ENCODE measurements at regions not wholly inside any gene's neighbourhood (a gene's known extent, or its start where the extent isn't known, plus 50 kb on each side); places are given as distances from the start of the nearest gene placed in this dataset.
A peak's percentile ranks its signal among the peaks of the same experiment; 100 is the strongest.
"Not testable (repeated sequence)": the region's sequence is repeated elsewhere in the genome, so short reads cannot be mapped to it uniquely, and the experiment has no call there.

- DNase-seq: no peak
These were observed 221.0 kb downstream of the SHQ1 start for GRCh38 chr3:72627271-72627670.

- peak; percentile 87 to 96 (median 91) for DNase-seq
These were observed 222.5 kb downstream of the SHQ1 start for GRCh38 chr3:72625602-72626337.

- DNase-seq: no peak
These were observed 223.6 kb downstream of the SHQ1 start for GRCh38 chr3:72624656-72625055.

- peak; percentile 48 to 84 (median 72) for DNase-seq
These were observed 229.5 kb downstream of the SHQ1 start for GRCh38 chr3:72618739-72619138.

- DNase-seq: no peak
These were observed 230.7 kb downstream of the SHQ1 start for GRCh38 chr3:72617424-72618024.

GRCh38 chr3:72615776-72616175 is 232.5 kb downstream of the SHQ1 start:
- DNase-seq: no peak

GRCh38 chr3:72615182-72615581 is 233.1 kb downstream of the SHQ1 start:
- DNase-seq: no peak

GRCh38 chr3:72614394-72615074 is 233.7 kb downstream of the SHQ1 start:
- DNase-seq: peak in 3 of 4 experiments; percentile 20 to 52 (median 31)

GRCh38 chr3:72613871-72614270 is 234.4 kb downstream of the SHQ1 start:
- no peak for DNase-seq

GRCh38 chr3:72609114-72609513 is 239.1 kb downstream of the SHQ1 start:
- not testable (repeated sequence) for DNase-seq

GRCh38 chr3:72606005-72606800 is 242.0 kb downstream of the SHQ1 start:
- no peak for DNase-seq

- no peak for DNase-seq
These were observed 243.9 kb downstream of the SHQ1 start for GRCh38 chr3:72604328-72604727.

GRCh38 chr3:72601983-72602750 is 246.1 kb downstream of the SHQ1 start:
- no peak for DNase-seq

- no peak for DNase-seq
These were observed 247.2 kb downstream of the SHQ1 start for GRCh38 chr3:72601060-72601459.

- peak; percentile 44 to 75 (median 64) for DNase-seq
These were observed 250.5 kb downstream of the SHQ1 start for GRCh38 chr3:72597756-72598195.

GRCh38 chr3:72597043-72597442 is 251.2 kb downstream of the SHQ1 start:
- no peak for DNase-seq

- DNase-seq: no peak
These were observed 252.2 kb downstream of the SHQ1 start for GRCh38 chr3:72595927-72596610.

- peak; percentile 32 to 62 (median 56) for DNase-seq
These were observed 252.9 kb downstream of the SHQ1 start for GRCh38 chr3:72595376-72595775.

GRCh38 chr3:72594615-72595215 is 253.5 kb downstream of the SHQ1 start:
- no peak for DNase-seq

GRCh38 chr3:72593881-72594397 is 254.3 kb downstream of the SHQ1 start:
- peak; percentile 49 to 84 (median 76) for DNase-seq
